H54 (cell line): ENCODE measurements at regions not wholly inside any gene's neighbourhood (a gene's known extent, or its start where the extent isn't known, plus 50 kb on each side); places are given as distances from the start of the nearest gene placed in this dataset.
"Not testable (repeated sequence)": the region's sequence is repeated elsewhere in the genome, so short reads cannot be mapped to it uniquely, and the experiment has no call there.

Source experiments
- DNase-seq: peaks from one replicate; pipeline ENCODE4 v3.0.0; 2011; ENCODE audit warnings: low spot score, mixed read lengths; ENCODE audit not compliant: insufficient read length
- FAIRE-seq: peaks from 3 replicates; lab custom pipeline; 2011; peaks lifted over from hg19 to GRCh38; lab: Jason Lieb, UNC
- POLR2A ChIP-seq: IDR thresholded peaks from 2 replicates; pipeline ENCODE4 v1.6.1; 2011; ENCODE audit warnings: low read depth, mild to moderate bottlenecking, low read length

DNA sequence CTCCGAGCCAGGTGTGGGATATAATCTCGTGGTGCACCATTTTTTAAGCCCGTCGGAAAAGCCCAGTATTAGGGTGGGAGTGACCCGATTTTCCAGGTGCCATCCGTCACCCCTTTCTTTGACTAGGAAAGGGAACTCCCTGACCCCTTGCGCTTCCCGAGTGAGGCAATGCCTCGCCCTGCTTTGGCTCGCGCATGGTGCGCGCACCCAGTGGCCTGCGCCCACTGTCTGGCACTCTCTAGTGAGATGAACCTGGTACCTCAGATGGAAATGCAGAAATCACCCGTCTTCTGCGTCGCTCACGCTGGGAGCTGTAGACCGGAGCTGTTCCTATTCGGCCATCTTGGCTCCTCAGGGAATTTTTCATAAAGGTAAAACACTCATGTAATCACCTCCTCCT lies 63.9 kb downstream of the RWDD3 start:
- not testable (repeated sequence) for FAIRE-seq, DNase-seq

- TF ChIP-seq POLR2A, result no peak
- no peak for DNase-seq
- no peak for FAIRE-seq
Measured at GRCh38 chr1:95301091-95301490, 67.1 kb downstream of the RWDD3 start.

DNA sequence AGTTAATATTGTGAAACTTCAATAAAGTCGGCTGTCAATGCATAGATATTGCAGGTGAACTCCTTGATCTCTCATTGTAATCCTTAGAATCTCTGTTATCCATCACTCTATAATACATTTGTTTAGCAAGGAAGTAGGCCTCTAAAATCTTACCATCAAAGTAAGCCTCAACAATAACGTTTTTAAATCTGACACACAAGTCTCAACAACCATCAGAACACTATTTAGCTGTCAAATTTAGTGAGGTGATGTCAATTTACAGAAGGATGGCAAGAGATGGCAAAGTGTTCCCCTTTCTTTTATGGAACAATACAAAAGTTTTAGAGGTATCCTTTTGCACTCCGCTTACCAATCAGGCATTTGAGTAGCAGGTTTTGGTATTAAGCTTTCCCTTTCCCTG lies 67.6 kb downstream of the RWDD3 start:
- FAIRE-seq, result no peak
- TF ChIP-seq POLR2A, result no peak
- DNase-seq, result no peak

DNA sequence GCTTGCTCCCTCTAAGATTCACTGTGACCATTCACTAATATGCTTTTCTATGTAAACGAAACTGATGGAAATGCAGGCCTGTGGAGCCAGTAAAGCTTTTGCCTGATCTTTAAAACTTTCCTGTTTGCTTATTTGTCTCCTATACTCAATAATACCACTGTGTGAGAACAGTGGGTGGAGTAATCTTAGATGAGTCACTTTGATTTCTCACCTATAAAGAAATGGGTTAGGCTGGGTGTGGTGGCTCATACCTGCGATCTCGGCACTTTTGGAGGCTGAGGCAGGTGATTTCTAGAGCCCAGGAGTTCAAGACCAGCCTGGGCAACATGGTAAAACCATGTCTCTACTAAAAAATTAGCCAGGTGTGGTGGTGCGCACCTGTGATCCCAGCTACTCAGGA lies 70.8 kb downstream of the RWDD3 start:
- DNase-seq, result no peak
- TF ChIP-seq POLR2A, result no peak
- FAIRE-seq, result no peak

DNA sequence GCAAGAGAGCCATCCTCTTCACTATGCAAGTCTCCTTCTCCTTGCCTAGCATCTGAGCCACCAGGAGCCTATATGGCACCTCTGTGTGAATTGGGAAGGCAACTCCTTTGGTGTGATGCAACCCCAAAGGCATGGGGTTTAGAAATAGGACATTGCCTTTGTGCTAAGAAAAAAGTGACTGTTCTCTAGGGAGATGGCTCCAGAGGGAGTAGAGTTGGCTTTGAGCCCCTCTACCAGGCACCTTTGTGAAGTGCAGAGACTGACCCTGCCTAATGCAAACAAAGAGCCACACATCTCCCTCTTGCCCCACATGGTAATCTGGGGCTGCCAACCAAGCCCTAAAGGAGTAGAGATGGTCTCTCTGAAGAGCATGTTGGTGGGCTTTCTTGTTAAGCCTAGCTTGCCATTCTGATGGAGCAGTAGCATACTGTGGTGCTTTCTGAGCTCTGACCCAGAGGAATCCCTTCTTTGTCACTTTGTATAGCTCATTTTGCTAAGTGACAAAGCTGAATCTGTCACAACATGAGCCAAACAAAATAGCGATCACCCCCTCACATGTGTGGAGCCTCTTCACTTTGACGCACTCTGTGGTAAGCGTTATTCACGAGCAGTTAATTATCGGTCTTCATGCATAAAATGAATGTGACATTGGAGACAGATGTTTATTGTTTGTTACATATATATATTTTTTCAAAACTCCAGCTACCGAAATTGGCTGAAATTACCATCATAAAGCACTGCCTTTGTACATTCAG lies 74.4 kb downstream of the RWDD3 start:
- no peak for FAIRE-seq
- no peak for DNase-seq
- no peak for TF ChIP-seq POLR2A

- DNase-seq (peak; percentile 20), FAIRE-seq (no peak)
- TF ChIP-seq POLR2A, result no peak
Measured at GRCh38 chr1:95309031-95309471, 75.0 kb downstream of the RWDD3 start.

GRCh38 chr1:95311014-95311413 lies 77.0 kb downstream of the RWDD3 start:
- DNase-seq, result no peak
- no peak for FAIRE-seq

DNA sequence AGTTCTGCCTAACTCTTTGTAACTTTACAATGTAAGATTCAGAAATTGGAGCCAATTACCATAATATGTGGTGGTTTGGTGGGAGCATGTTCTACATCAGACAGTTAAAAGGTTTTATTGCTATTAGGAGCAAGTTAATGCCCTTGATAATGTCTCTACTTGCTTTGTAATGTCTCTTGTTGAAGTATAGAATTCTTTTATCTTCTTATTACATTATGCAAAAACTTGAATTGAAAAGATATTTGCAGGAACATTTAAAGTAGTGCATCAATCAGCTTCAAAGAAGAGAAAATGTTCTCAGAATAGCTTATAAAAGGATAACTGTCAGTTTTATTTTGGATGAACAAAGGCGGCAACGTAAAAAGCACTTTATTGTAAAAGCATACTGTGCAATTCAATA lies 77.8 kb downstream of the RWDD3 start:
- TF ChIP-seq POLR2A, result no peak
- DNase-seq (no peak), FAIRE-seq (no peak)

More at GRCh38 chr1:95311014-95311413, 77.0 kb downstream of the RWDD3 start:
- TF ChIP-seq POLR2A, result no peak

- no peak for TF ChIP-seq POLR2A
- FAIRE-seq, result no peak
- no peak for DNase-seq
Measured at GRCh38 chr1:95312181-95312580, 78.2 kb downstream of the RWDD3 start.

GRCh38 chr1:95313527-95313926 lies 79.5 kb downstream of the RWDD3 start:
- no peak for FAIRE-seq
- TF ChIP-seq POLR2A, result no peak
- DNase-seq, result no peak

DNA sequence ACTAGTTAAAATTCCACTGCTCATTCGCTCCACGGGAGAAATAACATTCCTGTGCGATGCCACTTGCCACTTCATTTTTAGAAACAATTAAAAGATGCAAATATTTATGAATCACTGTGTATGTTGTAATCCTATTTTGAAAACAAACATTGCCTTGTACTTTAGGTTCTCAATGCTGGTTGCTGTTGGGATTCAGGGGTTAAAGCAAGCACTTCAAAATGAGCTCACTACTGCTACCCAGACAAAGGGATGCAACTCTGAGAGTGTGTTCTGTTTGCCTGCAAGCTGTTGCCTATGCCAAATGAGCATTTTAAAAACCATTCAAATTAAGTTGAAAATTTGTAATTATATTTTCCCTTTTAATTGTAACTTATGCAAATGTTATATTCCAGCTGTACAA lies 87.5 kb downstream of the RWDD3 start:
- FAIRE-seq (no peak), DNase-seq (no peak)
- TF ChIP-seq POLR2A, result no peak

GRCh38 chr1:95323123-95323522 lies 89.1 kb downstream of the RWDD3 start:
- no peak for DNase-seq
- FAIRE-seq, result no peak
- no peak for TF ChIP-seq POLR2A

DNA sequence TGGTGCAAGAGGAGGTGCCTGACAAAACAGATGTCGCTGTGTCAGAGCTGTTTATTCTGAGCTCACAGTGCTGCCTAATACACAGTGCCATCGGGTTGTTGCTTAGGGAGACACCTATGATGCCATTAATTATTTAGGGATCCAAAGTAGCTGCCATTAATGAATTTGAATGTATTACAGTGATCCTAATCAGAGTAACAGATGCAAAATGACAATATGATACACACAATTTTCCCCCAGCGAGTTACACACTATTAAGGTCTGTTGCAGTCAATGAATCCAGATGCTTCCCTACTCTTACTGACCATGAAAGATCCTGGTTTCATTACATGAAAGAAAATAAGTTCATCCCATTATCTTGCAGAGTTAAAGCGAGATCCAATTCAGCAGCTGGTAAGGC lies 91.3 kb downstream of the RWDD3 start:
- FAIRE-seq, result no peak
- no peak for TF ChIP-seq POLR2A

DNA sequence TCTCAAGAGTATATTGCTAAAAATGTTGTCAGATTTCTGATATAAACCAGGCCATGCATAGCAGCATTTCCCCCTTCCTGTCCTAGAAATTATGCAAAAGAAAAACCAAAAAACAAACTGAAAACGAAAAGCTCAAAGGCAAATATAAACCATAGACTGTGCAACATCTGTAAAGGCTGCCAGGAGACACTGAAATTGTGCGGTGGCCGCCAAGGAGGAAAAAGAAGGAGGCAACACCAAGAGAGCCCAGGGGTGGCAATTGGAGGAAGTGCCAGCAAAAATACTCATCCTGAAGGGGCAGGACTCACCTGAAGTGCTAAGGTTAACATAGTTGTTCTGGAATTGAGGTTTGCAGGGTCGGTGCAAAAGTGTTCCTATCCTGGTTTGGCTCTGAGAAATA lies 92.0 kb downstream of the RWDD3 start:
- TF ChIP-seq POLR2A, result no peak
- FAIRE-seq, result no peak
- DNase-seq, result no peak

More for the DNA sequence above, 91.3 kb downstream of the RWDD3 start:
- DNase-seq, result no peak

DNA sequence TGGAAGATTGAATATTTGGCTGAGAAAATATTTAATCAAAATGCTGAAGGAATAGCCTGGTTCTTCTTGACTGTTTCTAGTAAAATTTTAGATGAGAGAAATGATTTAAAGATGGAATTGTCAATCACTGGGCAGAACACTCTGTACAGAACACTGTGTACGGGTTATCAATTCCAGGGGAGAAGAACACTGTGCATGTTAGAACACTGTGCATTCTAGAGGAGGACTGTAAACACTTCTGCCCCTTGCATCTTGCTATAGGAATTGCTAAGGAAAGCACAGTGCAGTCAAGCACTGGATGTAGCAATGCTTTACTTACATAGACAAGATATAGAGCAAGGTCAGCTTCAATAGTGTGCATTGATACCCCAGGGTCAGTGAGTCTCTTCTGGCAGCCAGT lies 98.7 kb downstream of the RWDD3 start:
- TF ChIP-seq POLR2A, result no peak
- FAIRE-seq (no peak), DNase-seq (no peak)
